ENCODE measurements at regions not wholly inside any gene's neighbourhood (a gene's known extent, or its start where the extent isn't known, plus 50 kb on each side); places are given as distances from the start of the nearest gene placed in this dataset.
"Not testable (repeated sequence)": the region's sequence is repeated elsewhere in the genome, so short reads cannot be mapped to it uniquely, and the experiment has no call there.

- ATAC-seq: peak; percentile 89
Measured at GRCh38 chr20:22691369-22692118, 107.2 kb upstream of the FOXA2 start.

GRCh38 chr20:22692119-22692475 is 107.7 kb upstream of the FOXA2 start:
- ATAC-seq: no peak

GRCh38 chr20:22692620-22693019 is 108.2 kb upstream of the FOXA2 start:
- not testable (repeated sequence) for ATAC-seq

GRCh38 chr20:22696759-22697158 is 112.4 kb upstream of the FOXA2 start:
- no peak for ATAC-seq

GRCh38 chr20:22698259-22698842 is 114.0 kb upstream of the FOXA2 start:
- ATAC-seq: no peak

GRCh38 chr20:22699396-22699795 is 115.0 kb upstream of the FOXA2 start:
- no peak for ATAC-seq

GRCh38 chr20:22700367-22700766 is 116.0 kb upstream of the FOXA2 start:
- no peak for ATAC-seq

- peak; percentile 67 for ATAC-seq
Measured at GRCh38 chr20:22701679-22702308, 117.4 kb upstream of the FOXA2 start.

GRCh38 chr20:22703843-22704242 is 119.5 kb upstream of the FOXA2 start:
- ATAC-seq: no peak

GRCh38 chr20:22711971-22712755 is 127.8 kb upstream of the FOXA2 start:
- ATAC-seq: no peak

- ATAC-seq: peak; percentile 37
Measured at GRCh38 chr20:22716821-22717351, 132.5 kb upstream of the FOXA2 start.

GRCh38 chr20:22717466-22717865 is 133.1 kb upstream of the FOXA2 start:
- ATAC-seq: no peak

- peak; percentile 48 for ATAC-seq
Measured at GRCh38 chr20:22719167-22719591, 134.8 kb upstream of the FOXA2 start.

- ATAC-seq: no peak
Measured at GRCh38 chr20:22720206-22720605, 135.8 kb upstream of the FOXA2 start.

- no peak for ATAC-seq
Measured at GRCh38 chr20:22722811-22723210, 138.4 kb upstream of the FOXA2 start.

- no peak for ATAC-seq
Measured at GRCh38 chr20:22723659-22724058, 139.3 kb upstream of the FOXA2 start.

- no peak for ATAC-seq
Measured at GRCh38 chr20:22728146-22728745, 143.9 kb upstream of the FOXA2 start.

GRCh38 chr20:22729180-22729579 is 144.8 kb upstream of the FOXA2 start:
- peak; percentile 46 for ATAC-seq

- no peak for ATAC-seq
Measured at GRCh38 chr20:22729616-22730236, 145.4 kb upstream of the FOXA2 start.

- ATAC-seq: no peak
Measured at GRCh38 chr20:22732751-22733150, 148.4 kb upstream of the FOXA2 start.

- not testable (repeated sequence) for ATAC-seq
Measured at GRCh38 chr20:22734946-22735647, 150.7 kb upstream of the FOXA2 start.

Measured in esophagus mucosa (tissue), 1 donor.